Calu3 (cell line): ENCODE measurements at regions not wholly inside any gene's neighbourhood (a gene's known extent, or its start where the extent isn't known, plus 50 kb on each side); places are given as distances from the start of the nearest gene placed in this dataset.

Experiments used
- BruUV-seq: library from RNA; stranded (reverse); fragments of 400-500 nt; replicated peaks from 2 replicates; lab custom pipeline; 2021; lab: Mats Ljungman, UMichigan
- CTCF ChIA-PET: fragments of 300-600 bp; sonication (Branson Sonifier 250); formaldehyde crosslinking; loops from one replicate; lab custom pipeline; 2022; ENCODE audit warnings: antibody characterized with exemption; lab: Charles Lee
- DNase-seq: peaks from one replicate; pipeline ENCODE4 v3.0.0; 2022
- H3K27ac Mint-ChIP-seq: one replicate; pipeline ENCODE4 v1.8.0; 2022; ENCODE audit warnings: mixed read lengths; ENCODE audit not compliant: unreplicated experiment
- H3K27me3 Mint-ChIP-seq: one replicate; pipeline ENCODE4 v1.8.0; 2022; ENCODE audit warnings: mixed read lengths; ENCODE audit not compliant: unreplicated experiment
- H3K36me3 Mint-ChIP-seq: one replicate; pipeline ENCODE4 v1.8.0; 2022; ENCODE audit warnings: mild to moderate bottlenecking, moderate library complexity, mixed read lengths; ENCODE audit not compliant: insufficient read depth, unreplicated experiment
- H3K4me1 Mint-ChIP-seq: one replicate; pipeline ENCODE4 v1.8.0; 2022; ENCODE audit warnings: mild to moderate bottlenecking, low read depth, mixed read lengths; ENCODE audit not compliant: unreplicated experiment
- H3K4me3 Mint-ChIP-seq: one replicate; pipeline ENCODE4 v1.8.0; 2022; ENCODE audit warnings: mild to moderate bottlenecking, low read depth, moderate library complexity, mixed read lengths; ENCODE audit not compliant: unreplicated experiment
- H3K9me3 Mint-ChIP-seq: one replicate; pipeline ENCODE4 v1.8.0; 2022; ENCODE audit warnings: low read depth, mixed read lengths; ENCODE audit not compliant: unreplicated experiment
- intact Hi-C: fragments of 100-400 bp; cut with micrococcal nuclease; formaldehyde crosslinking; loops from one replicate; pipeline ENCODE4 v1.10.0; 2022; ENCODE audit not compliant: unreplicated experiment
- TF ChIP-seq, protein P1 (sequence below): fragments of 200-600 bp; IDR thresholded peaks from one replicate; pipeline ENCODE4 v1.8.0; 2022; ENCODE audit warnings: antibody characterized with exemption; ENCODE audit not compliant: unreplicated experiment

- BruUV-seq: no TSS peak
- TF ChIP-seq, protein P1, sequence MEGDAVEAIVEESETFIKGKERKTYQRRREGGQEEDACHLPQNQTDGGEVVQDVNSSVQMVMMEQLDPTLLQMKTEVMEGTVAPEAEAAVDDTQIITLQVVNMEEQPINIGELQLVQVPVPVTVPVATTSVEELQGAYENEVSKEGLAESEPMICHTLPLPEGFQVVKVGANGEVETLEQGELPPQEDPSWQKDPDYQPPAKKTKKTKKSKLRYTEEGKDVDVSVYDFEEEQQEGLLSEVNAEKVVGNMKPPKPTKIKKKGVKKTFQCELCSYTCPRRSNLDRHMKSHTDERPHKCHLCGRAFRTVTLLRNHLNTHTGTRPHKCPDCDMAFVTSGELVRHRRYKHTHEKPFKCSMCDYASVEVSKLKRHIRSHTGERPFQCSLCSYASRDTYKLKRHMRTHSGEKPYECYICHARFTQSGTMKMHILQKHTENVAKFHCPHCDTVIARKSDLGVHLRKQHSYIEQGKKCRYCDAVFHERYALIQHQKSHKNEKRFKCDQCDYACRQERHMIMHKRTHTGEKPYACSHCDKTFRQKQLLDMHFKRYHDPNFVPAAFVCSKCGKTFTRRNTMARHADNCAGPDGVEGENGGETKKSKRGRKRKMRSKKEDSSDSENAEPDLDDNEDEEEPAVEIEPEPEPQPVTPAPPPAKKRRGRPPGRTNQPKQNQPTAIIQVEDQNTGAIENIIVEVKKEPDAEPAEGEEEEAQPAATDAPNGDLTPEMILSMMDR: no peak
- intact Hi-C loops: no loop called here
- Mint-ChIP-seq H3K27me3 (no peaks in the 10 kb centered on the region), H3K4me1 (no peaks in the 10 kb centered on the region), H3K9me3 (peaks cover 13% of the 10 kb centered on the region), H3K4me3 (no peak overlapping the region), H3K36me3 (peaks cover 4% of the 10 kb centered on the region), H3K27ac (no peak overlapping the region)
- DNase-seq: no peak
- CTCF ChIA-PET: no interaction called here
These were observed 639.3 kb downstream of the BRINP1 start for GRCh38 chr9:118729981-118730380.

DNA sequence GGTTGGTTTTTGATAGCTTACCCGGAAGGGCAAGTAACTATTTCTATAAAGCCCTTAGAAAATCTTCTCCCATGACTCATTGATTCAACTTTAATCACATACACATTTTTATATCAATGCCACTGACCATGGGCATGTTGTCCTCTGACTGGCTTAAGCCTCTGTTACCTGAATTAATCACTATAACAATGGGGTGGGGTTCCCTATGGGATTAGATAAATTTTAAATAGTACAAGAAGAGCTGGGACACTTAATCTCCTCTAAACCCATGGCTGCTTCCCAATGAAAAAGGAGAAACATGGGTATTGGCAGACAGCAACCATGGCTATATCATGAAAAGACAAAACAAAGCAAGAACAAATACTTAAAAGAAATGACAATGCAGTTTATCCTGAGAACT lies 636.2 kb downstream of the BRINP1 start:
- no peak for DNase-seq
- TF ChIP-seq, protein P1: no peak
- H3K27me3 Mint-ChIP-seq: no peaks in the 10 kb centered on the region
- H3K27ac Mint-ChIP-seq: no peak overlapping the region
- H3K9me3 Mint-ChIP-seq: peaks cover 14% of the 10 kb centered on the region
- H3K36me3 Mint-ChIP-seq: peaks cover 2% of the 10 kb centered on the region
- no peak overlapping the region for H3K4me3 Mint-ChIP-seq
- no peaks in the 10 kb centered on the region for H3K4me1 Mint-ChIP-seq
- intact Hi-C loops: no loop called here
- CTCF ChIA-PET: no interaction called here
- BruUV-seq: no TSS peak

GRCh38 chr9:118734696-118735095 lies 634.5 kb downstream of the BRINP1 start:
- DNase-seq: no peak
- TF ChIP-seq, protein P1: no peak
- peaks cover 21% of the 10 kb centered on the region for H3K9me3 Mint-ChIP-seq
- no peaks in the 10 kb centered on the region for H3K27me3 Mint-ChIP-seq
- CTCF ChIA-PET: no interaction called here
- H3K4me3 Mint-ChIP-seq: no peak overlapping the region
- no peaks in the 10 kb centered on the region for H3K36me3 Mint-ChIP-seq
- H3K27ac Mint-ChIP-seq: no peak overlapping the region
- no TSS peak for BruUV-seq
- H3K4me1 Mint-ChIP-seq: no peaks in the 10 kb centered on the region
- intact Hi-C loops: no loop called here

DNA sequence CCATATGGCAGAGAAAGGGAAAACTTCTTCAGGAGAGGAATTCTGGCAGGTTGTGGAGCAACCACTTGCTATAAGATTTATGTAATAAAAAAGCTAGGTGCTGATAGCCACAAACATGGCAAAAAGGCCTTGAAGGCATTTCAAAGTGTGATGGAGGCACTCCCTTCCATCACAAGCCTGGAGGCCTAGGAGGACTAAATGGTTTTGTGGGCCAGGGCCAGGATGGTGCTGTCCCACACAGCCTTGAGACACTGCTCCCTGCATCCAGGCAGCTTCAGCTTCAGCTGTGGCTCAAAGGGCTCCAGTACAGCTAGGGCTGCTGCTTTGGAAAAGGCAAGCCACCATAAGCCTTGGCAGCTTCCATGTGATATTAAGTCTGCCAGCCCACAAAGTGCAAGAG lies 632.8 kb downstream of the BRINP1 start:
- intact Hi-C loops: no loop called here
- Mint-ChIP-seq H3K27me3 (no peaks in the 10 kb centered on the region), H3K27ac (no peak overlapping the region), H3K4me3 (no peak overlapping the region), H3K4me1 (no peaks in the 10 kb centered on the region), H3K9me3 (peaks cover 17% of the 10 kb centered on the region), H3K36me3 (no peaks in the 10 kb centered on the region)
- DNase-seq: no peak
- TF ChIP-seq, protein P1: no peak
- BruUV-seq: no TSS peak
- CTCF ChIA-PET: no interaction called here
